Uterus (tissue), 3 donors: ENCODE measurements at regions not wholly inside any gene's neighbourhood (a gene's known extent, or its start where the extent isn't known, plus 50 kb on each side); places are given as distances from the start of the nearest gene placed in this dataset.

ENCODE experiments used
- DNase-seq, 2 donors: peaks; one replicate each; pipeline ENCODE4 v3.0.0-alpha.2; 2019 to 2020
- H3K27ac ChIP-seq, 2 donors: fragments of 200-600 bp; sonication (generic); 1 replicate in 1 of 2; 2 replicates in 1 of 2; pipeline ENCODE4 v1.5.1; 2016 to 2018
- H3K27me3 ChIP-seq, 2 donors: fragments of 200-600 bp; sonication (generic); one replicate each; pipeline ENCODE4 v1.5.1; 2018 to 2019; ENCODE audit warnings: control low read depth in 1 of 2
- H3K36me3 ChIP-seq, 2 donors: fragments of 200-600 bp; sonication (generic); one replicate each; pipeline ENCODE4 v1.5.1; 2019; ENCODE audit warnings: control low read depth in 1 of 2
- H3K4me1 ChIP-seq, 2 donors: fragments of 200-600 bp; sonication (generic); one replicate each; pipeline ENCODE4 v1.5.1; 2018 to 2019; ENCODE audit warnings: control low read depth in 1 of 2
- H3K4me3 ChIP-seq, 2 donors: fragments of 200-600 bp; sonication (generic); 1 replicate in 1 of 2; 2 replicates in 1 of 2; pipeline ENCODE4 v1.5.1; 2018 to 2019; ENCODE audit warnings: mild to moderate bottlenecking in 1 of 2
- H3K9me3 ChIP-seq, 2 donors: fragments of 200-600 bp; sonication (generic); one replicate each; pipeline ENCODE4 v1.5.1; 2019; ENCODE audit warnings: control low read depth in 1 of 2
- POLR2A ChIP-seq, 2 donors: fragments of 450-650 bp; IDR thresholded peaks; one replicate each; pipeline ENCODE4 v1.6.1; 2016; ENCODE audit warnings: antibody characterized with exemption in 2 of 2, mild to moderate bottlenecking in 1 of 2, moderate library complexity in 1 of 2
- intact Hi-C: fragments of 100-400 bp; cut with DNase I; formaldehyde crosslinking; loops from one replicate; pipeline ENCODE4 v1.15.1; 2023; ENCODE audit warnings: low total_unique reads
- TF ChIP-seq, protein P1 (sequence below), 4 experiments: fragments of 200-600 bp in 2 of 4; fragments of 450-650 bp in 2 of 4; sonication (generic) in 2 of 4; IDR thresholded peaks; one replicate each; pipeline ENCODE4 v1.5.1; 2016 to 2019; ENCODE audit warnings: antibody characterized with exemption in 4 of 4, mild to moderate bottlenecking in 2 of 4, moderate library complexity in 1 of 4
- donor health status: DM: yes; HTN: yes; CAD: no.

DNA sequence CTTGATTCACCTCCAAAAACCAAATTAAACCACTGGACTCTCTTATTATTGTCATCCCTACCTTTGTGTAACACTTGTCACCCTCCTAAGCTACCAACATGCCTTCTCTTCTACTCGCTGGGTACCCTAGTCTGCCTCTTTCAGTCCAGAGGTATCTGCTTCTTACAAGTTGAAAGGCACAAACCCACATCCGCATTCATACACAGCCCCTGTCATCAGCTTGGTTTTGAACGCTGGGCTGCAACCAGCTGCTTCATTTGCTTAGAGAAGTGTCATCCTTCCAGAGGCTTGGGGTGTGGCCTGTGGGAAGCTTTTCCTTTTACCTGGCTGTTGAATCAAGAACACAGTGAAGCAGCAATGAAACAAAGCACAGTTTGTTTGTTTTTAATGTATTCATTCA, 138.8 kb upstream of the WWC1 start:
- intact Hi-C loops: no loop called here
- Histone ChIP-seq H3K27me3 (no peaks in the 10 kb centered on the region), H3K4me3 (no peak overlapping the region), H3K27ac (no peak overlapping the region), H3K4me1 (no peaks in the 10 kb centered on the region), H3K9me3 (no peaks in the 10 kb centered on the region), H3K36me3 (no peaks in the 10 kb centered on the region)
- TF ChIP-seq, protein P1, sequence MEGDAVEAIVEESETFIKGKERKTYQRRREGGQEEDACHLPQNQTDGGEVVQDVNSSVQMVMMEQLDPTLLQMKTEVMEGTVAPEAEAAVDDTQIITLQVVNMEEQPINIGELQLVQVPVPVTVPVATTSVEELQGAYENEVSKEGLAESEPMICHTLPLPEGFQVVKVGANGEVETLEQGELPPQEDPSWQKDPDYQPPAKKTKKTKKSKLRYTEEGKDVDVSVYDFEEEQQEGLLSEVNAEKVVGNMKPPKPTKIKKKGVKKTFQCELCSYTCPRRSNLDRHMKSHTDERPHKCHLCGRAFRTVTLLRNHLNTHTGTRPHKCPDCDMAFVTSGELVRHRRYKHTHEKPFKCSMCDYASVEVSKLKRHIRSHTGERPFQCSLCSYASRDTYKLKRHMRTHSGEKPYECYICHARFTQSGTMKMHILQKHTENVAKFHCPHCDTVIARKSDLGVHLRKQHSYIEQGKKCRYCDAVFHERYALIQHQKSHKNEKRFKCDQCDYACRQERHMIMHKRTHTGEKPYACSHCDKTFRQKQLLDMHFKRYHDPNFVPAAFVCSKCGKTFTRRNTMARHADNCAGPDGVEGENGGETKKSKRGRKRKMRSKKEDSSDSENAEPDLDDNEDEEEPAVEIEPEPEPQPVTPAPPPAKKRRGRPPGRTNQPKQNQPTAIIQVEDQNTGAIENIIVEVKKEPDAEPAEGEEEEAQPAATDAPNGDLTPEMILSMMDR (IDR thresholded peaks at IDR 0.05): no peak
- no peak for TF ChIP-seq POLR2A (IDR thresholded peaks at IDR 0.05)
- DNase-seq: no peak

DNA sequence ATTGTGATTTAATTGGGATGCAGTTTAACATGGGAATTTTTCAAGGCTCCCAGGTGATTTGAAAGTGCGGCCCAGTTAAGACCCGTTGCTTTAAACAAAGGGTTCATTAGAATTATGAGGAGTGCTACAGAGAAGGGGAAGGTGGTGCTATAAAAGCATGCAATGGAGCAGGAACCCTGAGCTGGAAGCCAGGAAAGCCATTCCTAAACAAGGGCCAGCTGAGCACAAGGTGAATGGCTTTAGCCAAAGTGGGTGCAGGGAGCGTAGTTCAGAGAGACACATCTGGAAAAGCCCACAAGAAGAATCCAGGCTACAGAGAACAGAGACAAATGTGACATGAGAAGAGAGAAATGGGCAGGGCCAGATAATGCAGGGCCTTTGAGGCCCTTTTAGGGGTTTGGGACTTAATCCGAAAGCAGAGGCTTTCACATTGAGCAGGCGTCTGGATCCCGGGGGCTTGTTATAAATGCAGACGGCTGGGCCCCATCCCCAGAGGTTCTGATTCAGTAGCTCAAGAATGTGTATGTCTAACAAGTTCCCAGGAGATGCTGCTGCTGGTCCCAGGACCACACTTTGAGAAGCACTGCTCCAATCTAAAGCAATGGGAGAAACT, 138.1 kb upstream of the WWC1 start:
- DNase-seq: no peak
- no peaks in the 10 kb centered on the region for H3K9me3 ChIP-seq
- H3K36me3 ChIP-seq: no peaks in the 10 kb centered on the region
- no peaks in the 10 kb centered on the region for H3K27me3 ChIP-seq
- no peak overlapping the region for H3K4me3 ChIP-seq
- no peak for TF ChIP-seq POLR2A (IDR thresholded peaks at IDR 0.05)
- TF ChIP-seq, protein P1 (IDR thresholded peaks at IDR 0.05): no peak
- intact Hi-C loops: no loop called here
- H3K4me1 ChIP-seq: no peaks in the 10 kb centered on the region
- no peak overlapping the region for H3K27ac ChIP-seq

DNA sequence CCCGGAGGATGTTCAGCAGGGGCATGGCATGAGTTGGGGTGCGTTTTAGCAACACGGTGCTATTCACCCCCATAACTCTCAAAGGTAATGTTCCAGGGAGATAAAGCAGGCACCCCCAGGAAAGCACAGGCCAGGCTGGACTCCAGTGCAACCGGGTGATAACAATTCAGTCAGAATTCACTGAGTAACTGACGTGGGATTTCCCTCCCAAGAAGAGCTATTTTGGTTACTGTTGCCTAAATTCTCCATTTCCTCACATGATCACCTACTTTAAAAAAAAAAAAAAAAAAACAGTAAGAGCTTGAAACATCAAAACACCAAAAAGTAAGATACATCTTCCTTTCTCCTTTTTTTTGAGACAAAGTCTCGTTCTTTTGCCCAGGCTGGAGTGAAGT, 137.6 kb upstream of the WWC1 start:
- Histone ChIP-seq H3K27me3 (no peaks in the 10 kb centered on the region), H3K9me3 (no peaks in the 10 kb centered on the region), H3K36me3 (no peaks in the 10 kb centered on the region), H3K27ac (no peak overlapping the region), H3K4me3 (no peak overlapping the region), H3K4me1 (no peaks in the 10 kb centered on the region)
- DNase-seq: no peak
- intact Hi-C loops: no loop called here
- TF ChIP-seq, protein P1 (IDR thresholded peaks at IDR 0.05): no peak
- no peak for TF ChIP-seq POLR2A (IDR thresholded peaks at IDR 0.05)

DNA sequence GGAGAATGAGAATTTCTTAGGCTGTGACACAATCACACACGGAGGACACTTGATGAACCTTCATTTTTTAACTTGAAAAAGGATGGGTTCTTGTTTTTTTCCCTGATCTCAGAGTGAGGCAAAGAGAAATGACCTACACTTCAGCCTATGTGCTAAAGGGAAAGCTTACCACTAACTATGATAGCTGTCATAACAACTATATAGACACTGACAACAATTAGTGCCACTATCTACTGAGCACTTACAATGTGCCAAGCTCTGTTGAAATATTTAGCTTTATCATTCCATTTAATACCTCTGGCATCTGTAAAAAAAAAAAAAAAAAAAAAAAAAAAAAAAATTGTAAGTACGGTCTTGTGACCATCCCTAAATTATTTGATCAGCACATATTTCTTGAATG, 135.9 kb upstream of the WWC1 start:
- no peak for DNase-seq
- H3K4me3 ChIP-seq: no peak overlapping the region
- H3K9me3 ChIP-seq: no peaks in the 10 kb centered on the region
- intact Hi-C loops: no loop called here
- no peak for TF ChIP-seq POLR2A (IDR thresholded peaks at IDR 0.05)
- TF ChIP-seq, protein P1 (IDR thresholded peaks at IDR 0.05): no peak
- H3K27me3 ChIP-seq: no peaks in the 10 kb centered on the region
- H3K27ac ChIP-seq: no peak overlapping the region
- H3K36me3 ChIP-seq: no peaks in the 10 kb centered on the region
- no peaks in the 10 kb centered on the region for H3K4me1 ChIP-seq

DNA sequence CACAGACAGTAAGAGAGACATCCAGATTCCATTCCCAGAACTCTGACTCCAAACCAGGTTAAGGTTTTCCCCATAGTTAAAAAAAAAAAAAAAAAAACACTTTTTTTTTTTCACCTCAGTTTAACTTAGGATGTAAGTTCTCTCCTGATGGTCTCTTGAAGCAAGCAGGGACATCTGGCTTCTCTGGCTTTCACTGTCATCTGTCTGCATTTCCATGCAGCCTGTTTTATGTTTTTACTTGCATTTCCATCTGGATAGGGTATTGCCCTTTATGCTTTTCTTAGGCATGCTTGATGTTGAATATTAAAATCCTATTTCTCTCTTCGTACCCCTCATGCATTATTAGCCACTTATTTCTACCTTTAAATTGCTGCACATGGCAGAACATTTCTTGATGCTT, 135.3 kb upstream of the WWC1 start:
- DNase-seq: no peak
- Histone ChIP-seq H3K27me3 (no peaks in the 10 kb centered on the region), H3K27ac (no peak overlapping the region), H3K4me1 (no peaks in the 10 kb centered on the region), H3K9me3 (no peaks in the 10 kb centered on the region), H3K4me3 (no peak overlapping the region), H3K36me3 (no peaks in the 10 kb centered on the region)
- TF ChIP-seq, protein P1 (IDR thresholded peaks at IDR 0.05): no peak
- no peak for TF ChIP-seq POLR2A (IDR thresholded peaks at IDR 0.05)
- intact Hi-C loops: no loop called here
